Spleen (tissue), 7 donors: ENCODE measurements at regions not wholly inside any gene's neighbourhood (a gene's known extent, or its start where the extent isn't known, plus 50 kb on each side); places are given as distances from the start of the nearest gene placed in this dataset.

Experiments
- POLR2A ChIP-seq, 3 donors: fragments of 450-650 bp; IDR thresholded peaks; one replicate each; pipeline ENCODE4 v1.5.1; 2017; ENCODE audit warnings: antibody characterized with exemption in 3 of 3, mild to moderate bottlenecking in 1 of 3
- POLR2AphosphoS5 ChIP-seq, 3 donors: sonication (generic); formaldehyde crosslinking; IDR thresholded peaks; one replicate each; pipeline ENCODE4 v1.5.1; 2017; ENCODE audit warnings: antibody characterized with exemption in 3 of 3
- TF ChIP-seq, protein P1 (sequence below), 11 experiments: fragments of 200-600 bp in 7 of 11; fragments of 450-650 bp in 4 of 11; sonication (generic) in 4 of 11; IDR thresholded peaks in 8 of 11; conservative IDR thresholded peaks in 3 of 11; 1 replicate in 7 of 11; 2 replicates in 4 of 11; pipeline versions ENCODE4 v1.4.0 to v1.8.0; 2016 to 2021; ENCODE audit warnings: antibody characterized with exemption in 11 of 11, inconsistent platforms in 4 of 11, mild to moderate bottlenecking in 1 of 11
- donor health status: DM: no; HTN: no; CAD: no; lungs with moderate emphysema.
- donor health status: DM: no; HTN: no; CAD: no.
- donor health status: DM: no; HTN: no; CAD: no.

DNA sequence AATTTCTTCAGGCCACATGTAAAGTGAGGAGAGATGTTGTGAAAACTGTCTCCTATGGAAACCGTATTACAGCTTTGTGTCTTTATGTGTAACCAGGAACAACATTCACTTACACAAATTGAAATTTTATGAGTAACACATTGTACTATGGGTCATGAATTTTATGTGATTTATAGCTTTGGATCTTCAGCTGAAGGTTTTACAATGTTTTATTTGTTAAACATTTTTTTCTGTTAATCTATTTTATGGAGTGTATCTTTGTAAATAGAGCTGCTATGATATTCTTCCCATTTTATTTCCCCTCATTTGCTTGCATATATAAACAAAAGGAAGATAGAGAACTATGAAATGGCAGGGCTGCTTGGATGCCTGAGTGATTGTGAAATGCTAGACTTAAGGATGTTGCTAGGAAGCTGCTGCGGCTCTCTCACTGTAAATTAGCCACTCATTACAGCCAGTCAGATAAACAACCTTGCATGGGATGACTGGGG is 104.5 kb upstream of the PCLO start:
- TF ChIP-seq, protein P1, sequence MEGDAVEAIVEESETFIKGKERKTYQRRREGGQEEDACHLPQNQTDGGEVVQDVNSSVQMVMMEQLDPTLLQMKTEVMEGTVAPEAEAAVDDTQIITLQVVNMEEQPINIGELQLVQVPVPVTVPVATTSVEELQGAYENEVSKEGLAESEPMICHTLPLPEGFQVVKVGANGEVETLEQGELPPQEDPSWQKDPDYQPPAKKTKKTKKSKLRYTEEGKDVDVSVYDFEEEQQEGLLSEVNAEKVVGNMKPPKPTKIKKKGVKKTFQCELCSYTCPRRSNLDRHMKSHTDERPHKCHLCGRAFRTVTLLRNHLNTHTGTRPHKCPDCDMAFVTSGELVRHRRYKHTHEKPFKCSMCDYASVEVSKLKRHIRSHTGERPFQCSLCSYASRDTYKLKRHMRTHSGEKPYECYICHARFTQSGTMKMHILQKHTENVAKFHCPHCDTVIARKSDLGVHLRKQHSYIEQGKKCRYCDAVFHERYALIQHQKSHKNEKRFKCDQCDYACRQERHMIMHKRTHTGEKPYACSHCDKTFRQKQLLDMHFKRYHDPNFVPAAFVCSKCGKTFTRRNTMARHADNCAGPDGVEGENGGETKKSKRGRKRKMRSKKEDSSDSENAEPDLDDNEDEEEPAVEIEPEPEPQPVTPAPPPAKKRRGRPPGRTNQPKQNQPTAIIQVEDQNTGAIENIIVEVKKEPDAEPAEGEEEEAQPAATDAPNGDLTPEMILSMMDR (IDR thresholded peaks at IDR 0.05 in 8 of 11, conservative IDR thresholded peaks at IDR 0.05 in 3 of 11) = no peak
- TF ChIP-seq POLR2A (IDR thresholded peaks at IDR 0.05) = no peak
- no peak for TF ChIP-seq POLR2AphosphoS5 (IDR thresholded peaks at IDR 0.05)
